ENCODE measurements at regions not wholly inside any gene's neighbourhood (a gene's known extent, or its start where the extent isn't known, plus 50 kb on each side); places are given as distances from the start of the nearest gene placed in this dataset.

- no peak for TF ChIP-seq CTCF (IDR thresholded peaks at IDR 0.05; ENCODE audit: low read depth, low read length)
These were observed 1101.0 kb upstream of the PCDH7 start for GRCh38 chr4:29619168-29619567.

GRCh38 chr4:29632199-29632598, 1088.0 kb upstream of the PCDH7 start:
- Histone ChIP-seq H3K4me3 (ENCODE audit: low read depth, low read length) (no peak overlapping the region), H3K4me1 (no peaks in the 10 kb centered on the region), H3K9me3 (no peaks in the 10 kb centered on the region), H3K27me3 (no peaks in the 10 kb centered on the region), H3K36me3 (no peaks in the 10 kb centered on the region)
- no peak for DNase-seq
- TF ChIP-seq CTCF (IDR thresholded peaks at IDR 0.05; ENCODE audit: low read depth, low read length) = no peak

More at GRCh38 chr4:29619168-29619567, 1101.0 kb upstream of the PCDH7 start:
- DNase-seq = no peak
- Histone ChIP-seq H3K27me3 (no peaks in the 10 kb centered on the region), H3K36me3 (no peaks in the 10 kb centered on the region), H3K4me1 (no peaks in the 10 kb centered on the region), H3K9me3 (no peaks in the 10 kb centered on the region; the same call in 1 of the 2 replicates), H3K4me3 (ENCODE audit: low read depth, low read length) (no peak overlapping the region)

GRCh38 chr4:29636961-29637360, 1083.2 kb upstream of the PCDH7 start:
- Histone ChIP-seq H3K4me3 (ENCODE audit: low read depth, low read length) (no peak overlapping the region), H3K4me1 (no peaks in the 10 kb centered on the region), H3K36me3 (no peaks in the 10 kb centered on the region), H3K27me3 (no peaks in the 10 kb centered on the region), H3K9me3 (no peaks in the 10 kb centered on the region)
- TF ChIP-seq CTCF (IDR thresholded peaks at IDR 0.05; ENCODE audit: low read depth, low read length) = no peak
- no peak for DNase-seq

GRCh38 chr4:29653221-29653620, 1066.9 kb upstream of the PCDH7 start:
- no peaks in the 10 kb centered on the region for H3K4me1 ChIP-seq
- H3K36me3 ChIP-seq = no peaks in the 10 kb centered on the region
- H3K27me3 ChIP-seq = no peaks in the 10 kb centered on the region
- H3K9me3 ChIP-seq = no peaks in the 10 kb centered on the region
- no peak overlapping the region for H3K4me3 ChIP-seq (ENCODE audit: low read depth, low read length)
- no peak for DNase-seq
- no peak for TF ChIP-seq CTCF (IDR thresholded peaks at IDR 0.05; ENCODE audit: low read depth, low read length)

GRCh38 chr4:29680644-29681043, 1039.5 kb upstream of the PCDH7 start:
- Histone ChIP-seq H3K27me3 (no peaks in the 10 kb centered on the region), H3K4me1 (no peaks in the 10 kb centered on the region), H3K4me3 (ENCODE audit: low read depth, low read length) (no peak overlapping the region), H3K9me3 (no peaks in the 10 kb centered on the region), H3K36me3 (no peaks in the 10 kb centered on the region)
- no peak for DNase-seq
- TF ChIP-seq CTCF (IDR thresholded peaks at IDR 0.05; ENCODE audit: low read depth, low read length) = no peak

GRCh38 chr4:29704059-29704458, 1016.1 kb upstream of the PCDH7 start:
- H3K27me3 ChIP-seq = no peaks in the 10 kb centered on the region
- no peak for DNase-seq
- TF ChIP-seq CTCF (IDR thresholded peaks at IDR 0.05; ENCODE audit: low read depth, low read length) = no peak

More at GRCh38 chr4:29704059-29704458, 1016.1 kb upstream of the PCDH7 start:
- no peaks in the 10 kb centered on the region for H3K36me3 ChIP-seq
- H3K4me3 ChIP-seq (ENCODE audit: low read depth, low read length) = no peak overlapping the region
- H3K9me3 ChIP-seq = no peaks in the 10 kb centered on the region
- no peaks in the 10 kb centered on the region for H3K4me1 ChIP-seq
